Right lobe of liver (tissue), 6 donors: ENCODE measurements at regions not wholly inside any gene's neighbourhood (a gene's known extent, or its start where the extent isn't known, plus 50 kb on each side); places are given as distances from the start of the nearest gene placed in this dataset.

ENCODE experiments used
- ATAC-seq, 4 donors: fragments of 200-7000 bp; cut with Tn5 transposase; one replicate each; pipeline ENCODE4 v1.9.1; 2020; ENCODE audit warnings: mild to moderate bottlenecking in 4 of 4, moderate library complexity in 4 of 4
- DNase-seq, 3 donors: peaks; one replicate each; pipeline ENCODE4 v3.0.0-alpha.2; 2020
- H3K27ac ChIP-seq, 3 donors: fragments of 200-600 bp; one replicate each; pipeline ENCODE4 v1.8.0; 2022
- H3K27me3 ChIP-seq, 2 donors: fragments of 200-600 bp; one replicate each; pipeline ENCODE4 v1.8.0; 2022
- H3K36me3 ChIP-seq, 4 donors: fragments of 200-600 bp; sonication (generic) in 1 of 4; one replicate each; pipeline versions ENCODE4 v1.5.1 to v1.8.0; 2017 to 2022; ENCODE audit warnings: control low read depth in 1 of 4
- H3K4me1 ChIP-seq, 4 donors: fragments of 200-600 bp; sonication (generic) in 1 of 4; one replicate each; pipeline versions ENCODE4 v1.5.1 to v1.8.0; 2017 to 2022; ENCODE audit warnings: control low read depth in 1 of 4
- H3K4me3 ChIP-seq, 3 donors: fragments of 200-600 bp; one replicate each; pipeline ENCODE4 v1.8.0; 2022
- H3K9me3 ChIP-seq, 4 donors: fragments of 200-600 bp; sonication (generic) in 1 of 4; one replicate each; pipeline versions ENCODE4 v1.5.1 to v1.8.0; 2017 to 2022; ENCODE audit warnings: control low read depth in 1 of 4
- CTCF ChIP-seq, 4 donors: fragments of 200-600 bp in 3 of 4; fragments of 450-650 bp in 1 of 4; IDR thresholded peaks; one replicate each; pipeline versions ENCODE4 v1.5.1 to v1.8.0; 2016 to 2022; ENCODE audit warnings: antibody characterized with exemption in 4 of 4, mild to moderate bottlenecking in 2 of 4
- POLR2A ChIP-seq: fragments of 450-650 bp; IDR thresholded peaks from one replicate; pipeline ENCODE4 v1.6.1; 2017; ENCODE audit warnings: antibody characterized with exemption, mild to moderate bottlenecking
- WGBS: methylation state at CpG from one replicate; pipeline ENCODE4 v1.1.6; 2018; ENCODE audit warnings: low coverage, low lambda C conversion rate; ENCODE audit not compliant: insufficient coverage; ENCODE audit errors: missing lambda C conversion rate; 5-methylcytosine and 5-hydroxymethylcytosine counted together
- intact Hi-C, 2 donors: fragments of 100-400 bp; cut with DNase I; formaldehyde crosslinking; loops; one replicate each; pipeline versions ENCODE4 v1.11.2 to v1.14.1; 2022
- donor health status: DM: no; HTN: yes; CAD: no.
- donor health status: DM: no; HTN: no; CAD: no.
- donor health status: DM: no; HTN: no; CAD: no.
- donor health status: DM: no; HTN: yes; CAD: no.
- donor health status: DM: no; HTN: yes; CAD: no.

GRCh38 chr1:47685763-47686066 is 247.9 kb downstream of the FOXD2 start:
- ATAC-seq = no peak

GRCh38 chr1:47686731-47687630 is 249.1 kb downstream of the FOXD2 start:
- ATAC-seq = no peak
- intact Hi-C loops = no loop called here

More at GRCh38 chr1:47685763-47686066, 247.9 kb downstream of the FOXD2 start:
- Histone ChIP-seq H3K27ac (no peak overlapping the region), H3K36me3 (no peaks in the 10 kb centered on the region), H3K27me3 (no peaks in the 10 kb centered on the region), H3K9me3 (no peaks in the 10 kb centered on the region), H3K4me3 (no peak overlapping the region), H3K4me1 (no peaks in the 10 kb centered on the region)
- no peak for TF ChIP-seq CTCF (IDR thresholded peaks at IDR 0.05)
- no peak for TF ChIP-seq POLR2A
- WGBS = 71% methylated on average over 2 of the region's 2 CpGs
- DNase-seq = no peak
- intact Hi-C loops = no loop called here

GRCh38 chr1:47687631-47688460 is 250.0 kb downstream of the FOXD2 start:
- Histone ChIP-seq H3K36me3 (no peaks in the 10 kb centered on the region), H3K27ac (no peak overlapping the region), H3K4me1 (no peaks in the 10 kb centered on the region), H3K4me3 (no peak overlapping the region), H3K9me3 (no peaks in the 10 kb centered on the region), H3K27me3 (no peaks in the 10 kb centered on the region)
- WGBS = 44% methylated on average over 13 of the region's 24 CpGs
- TF ChIP-seq POLR2A (no peak), CTCF (IDR thresholded peaks at IDR 0.05) (no peak)
- no peak for ATAC-seq
- DNase-seq = peak in 1 of 3 donors; percentile 28
- intact Hi-C loops = no loop called here

More at GRCh38 chr1:47686731-47687630, 249.1 kb downstream of the FOXD2 start:
- TF ChIP-seq CTCF (IDR thresholded peaks at IDR 0.05) (no peak), POLR2A (no peak)
- Histone ChIP-seq H3K36me3 (no peaks in the 10 kb centered on the region), H3K4me1 (no peaks in the 10 kb centered on the region), H3K27ac (no peak overlapping the region), H3K27me3 (no peaks in the 10 kb centered on the region), H3K9me3 (no peaks in the 10 kb centered on the region), H3K4me3 (no peak overlapping the region)
- DNase-seq = peak in 1 of 3 donors; percentile 25
- WGBS = 59% methylated on average over 12 of the region's 15 CpGs

GRCh38 chr1:47688461-47689296 is 250.8 kb downstream of the FOXD2 start:
- H3K4me1 ChIP-seq = no peaks in the 10 kb centered on the region
- ATAC-seq = no peak
- 79% methylated on average over 11 of the region's 19 CpGs for WGBS
- no peaks in the 10 kb centered on the region for H3K9me3 ChIP-seq
- peak in 1 of 3 donors; percentile 31 for DNase-seq
- no peaks in the 10 kb centered on the region for H3K27me3 ChIP-seq
- no peak overlapping the region for H3K27ac ChIP-seq
- no peak overlapping the region for H3K4me3 ChIP-seq
- intact Hi-C loops = no loop called here
- TF ChIP-seq POLR2A = no peak
- no peak for TF ChIP-seq CTCF (IDR thresholded peaks at IDR 0.05)
- no peaks in the 10 kb centered on the region for H3K36me3 ChIP-seq
